HepG2 (cell line): ENCODE measurements at regions not wholly inside any gene's neighbourhood (a gene's known extent, or its start where the extent isn't known, plus 50 kb on each side); places are given as distances from the start of the nearest gene placed in this dataset.

Experiments
- AKNA ChIP-seq: sonication (generic); formaldehyde crosslinking; IDR thresholded peaks from 2 replicates; pipeline ENCODE4 v1.4.0; 2020; ENCODE audit warnings: missing genetic modification reagents, borderline replicate concordance
- CTCF ChIP-seq: sonication (generic); formaldehyde crosslinking; IDR thresholded peaks from 2 replicates; pipeline ENCODE4 v1.5.0; 2020; ENCODE audit warnings: mild to moderate bottlenecking, missing genetic modification reagents, moderate library complexity
- ETV5 ChIP-seq: IDR thresholded peaks from 2 replicates; pipeline ENCODE4 v1.6.1; 2018; ENCODE audit warnings: missing biosample characterization, missing genetic modification reagents, inconsistent platforms, borderline replicate concordance
- POLR2A ChIP-seq, 2 experiments: IDR thresholded peaks; 2 replicates each; pipeline ENCODE4 v1.6.1; 2011; ENCODE audit warnings: low read depth in 2 of 2, low read length in 2 of 2, mild to moderate bottlenecking in 1 of 2, moderate library complexity in 1 of 2; ENCODE audit not compliant: insufficient read depth in 1 of 2
- ZBTB20 ChIP-seq: sonication (generic); formaldehyde crosslinking; IDR thresholded peaks from 2 replicates; pipeline ENCODE4 v1.8.1; 2023; ENCODE audit warnings: missing genetic modification reagents, low read depth, mild to moderate bottlenecking, borderline replicate concordance
- ZNF609 ChIP-seq: sonication (generic); formaldehyde crosslinking; IDR thresholded peaks from 2 replicates; pipeline ENCODE4 v1.4.0; 2020; ENCODE audit warnings: mild to moderate bottlenecking, missing genetic modification reagents, borderline replicate concordance

- TF ChIP-seq AKNA (CRISPR knock-in tag) = no peak
- no peak for TF ChIP-seq ZNF609 (CRISPR knock-in tag)
- TF ChIP-seq POLR2A (IDR thresholded peaks at IDR 0.05; ENCODE audit: insufficient read depth in 1 of 2, low read depth in 2 of 2, low read length in 2 of 2) = no peak
- TF ChIP-seq ETV5 (CRISPR knock-in tag) = no peak
- TF ChIP-seq CTCF (CRISPR knock-in tag) = no peak
- no peak for TF ChIP-seq ZBTB20 (CRISPR knock-in tag)
These were observed 239.4 kb downstream of the CSNK2A3 start for GRCh38 chr11:11113626-11114025.
